PC-9 (cell line): ENCODE measurements at regions not wholly inside any gene's neighbourhood (a gene's known extent, or its start where the extent isn't known, plus 50 kb on each side); places are given as distances from the start of the nearest gene placed in this dataset.

ENCODE experiments used
- BruUV-seq: library from RNA; stranded (reverse); fragments of 400-500 nt; replicated peaks from 2 replicates; lab custom pipeline; 2021; lab: Mats Ljungman, UMichigan
- CTCF ChIA-PET: fragments of 300-600 bp; sonication (Branson Sonifier 250); formaldehyde crosslinking; loops from one replicate; lab custom pipeline; 2022; ENCODE audit warnings: antibody characterized with exemption; lab: Charles Lee
- POLR2A ChIA-PET: fragments of 300-600 bp; sonication (Branson Sonifier 250); formaldehyde crosslinking; loops from one replicate; lab custom pipeline; 2022; ENCODE audit warnings: antibody characterized with exemption; ENCODE audit not compliant: unreplicated experiment; lab: Charles Lee
- DNase-seq, 2 experiments: peaks; one replicate each; pipeline versions ENCODE4 v3.0.0 to v3.0.0-alpha.2; 2015 to 2022; ENCODE audit warnings: mixed read lengths in 1 of 2
- H2AFZ ChIP-seq: fragments of 200-600 bp; sonication (generic); 2 replicates; pipeline ENCODE4 v1.8.1; 2017; ENCODE audit warnings: antibody characterized with exemption
- H3F3A ChIP-seq: fragments of 200-600 bp; sonication (generic); 2 replicates; pipeline ENCODE4 v1.8.1; 2017; ENCODE audit warnings: antibody characterized with exemption, mild to moderate bottlenecking, low read depth; ENCODE audit not compliant: insufficient read depth
- H3K27ac ChIP-seq: fragments of 200-600 bp; sonication (generic); 2 replicates; pipeline ENCODE4 v1.6.1; 2016; ENCODE audit warnings: mixed run types
- H3K27me3 ChIP-seq: fragments of 200-600 bp; sonication (generic); 2 replicates; pipeline ENCODE4 v1.6.1; 2016; ENCODE audit warnings: low read depth, mixed run types; ENCODE audit not compliant: insufficient read depth
- H3K36me3 ChIP-seq: fragments of 200-600 bp; sonication (generic); 2 replicates; pipeline ENCODE4 v1.6.1; 2016; ENCODE audit warnings: low read depth, mixed run types
- H3K4me1 ChIP-seq: fragments of 200-600 bp; sonication (generic); replicated peaks from 2 replicates; pipeline ENCODE4 v1.6.1; 2016; ENCODE audit warnings: mixed run types; ENCODE audit not compliant: insufficient read depth
- H3K4me2 ChIP-seq: fragments of 200-600 bp; sonication (generic); 2 replicates; pipeline ENCODE4 v1.6.1; 2017; ENCODE audit warnings: mixed run types
- H3K4me3 ChIP-seq: fragments of 200-600 bp; sonication (generic); 2 replicates; pipeline ENCODE4 v1.6.1; 2016; ENCODE audit warnings: mixed run types
- H3K79me2 ChIP-seq: fragments of 200-600 bp; sonication (generic); 2 replicates; pipeline ENCODE4 v1.6.1; 2017; ENCODE audit warnings: low read depth, mixed run types
- H3K9me2 ChIP-seq: fragments of 200-600 bp; sonication (generic); 2 replicates; pipeline ENCODE4 v1.8.1; 2017; ENCODE audit warnings: mild to moderate bottlenecking; ENCODE audit not compliant: insufficient read depth
- H3K9me3 ChIP-seq: fragments of 200-600 bp; sonication (generic); 2 replicates; pipeline ENCODE4 v1.8.1; 2016; ENCODE audit warnings: low read depth; ENCODE audit not compliant: insufficient read depth
- H4K20me1 ChIP-seq: fragments of 200-600 bp; sonication (generic); 2 replicates; pipeline ENCODE4 v1.8.1; 2017; ENCODE audit not compliant: insufficient read depth
- EZH2 ChIP-seq: fragments of 200-600 bp; sonication (generic); IDR thresholded peaks from 2 replicates; pipeline ENCODE4 v1.8.0; 2017; ENCODE audit warnings: antibody characterized with exemption, low read depth
- intact Hi-C: fragments of 100-400 bp; cut with micrococcal nuclease; formaldehyde crosslinking; loops from one replicate; pipeline ENCODE4 v1.10.0; 2022; ENCODE audit not compliant: unreplicated experiment
- TF ChIP-seq, protein P1 (sequence below): fragments of 200-600 bp; sonication (generic); conservative IDR thresholded peaks from 2 replicates; pipeline ENCODE4 v1.6.1; 2017; ENCODE audit warnings: mixed run types, antibody characterized with exemption, mild to moderate bottlenecking, moderate library complexity

- Histone ChIP-seq H3K27me3 (no peaks in the 10 kb centered on the region), H3F3A (no peaks in the 10 kb centered on the region), H3K4me1 (peaks cover 12% of the 10 kb centered on the region), H3K79me2 (no peaks in the 10 kb centered on the region), H3K36me3 (no peaks in the 10 kb centered on the region), H3K9me3 (no peaks in the 10 kb centered on the region), H3K9me2 (no peaks in the 10 kb centered on the region), H4K20me1 (no peaks in the 10 kb centered on the region), H3K4me3 (no peak overlapping the region), H2AFZ (no peak overlapping the region), H3K4me2 (no peak overlapping the region), H3K27ac (no peak overlapping the region)
- POLR2A ChIA-PET: no interaction called here
- BruUV-seq: no TSS peak
- intact Hi-C loops: loop anchor here (10.0 kb wide), 1 partner anchor 285 kb away; no protein-coding TSS in a partner anchor
- no peak for TF ChIP-seq EZH2
- TF ChIP-seq, protein P1, sequence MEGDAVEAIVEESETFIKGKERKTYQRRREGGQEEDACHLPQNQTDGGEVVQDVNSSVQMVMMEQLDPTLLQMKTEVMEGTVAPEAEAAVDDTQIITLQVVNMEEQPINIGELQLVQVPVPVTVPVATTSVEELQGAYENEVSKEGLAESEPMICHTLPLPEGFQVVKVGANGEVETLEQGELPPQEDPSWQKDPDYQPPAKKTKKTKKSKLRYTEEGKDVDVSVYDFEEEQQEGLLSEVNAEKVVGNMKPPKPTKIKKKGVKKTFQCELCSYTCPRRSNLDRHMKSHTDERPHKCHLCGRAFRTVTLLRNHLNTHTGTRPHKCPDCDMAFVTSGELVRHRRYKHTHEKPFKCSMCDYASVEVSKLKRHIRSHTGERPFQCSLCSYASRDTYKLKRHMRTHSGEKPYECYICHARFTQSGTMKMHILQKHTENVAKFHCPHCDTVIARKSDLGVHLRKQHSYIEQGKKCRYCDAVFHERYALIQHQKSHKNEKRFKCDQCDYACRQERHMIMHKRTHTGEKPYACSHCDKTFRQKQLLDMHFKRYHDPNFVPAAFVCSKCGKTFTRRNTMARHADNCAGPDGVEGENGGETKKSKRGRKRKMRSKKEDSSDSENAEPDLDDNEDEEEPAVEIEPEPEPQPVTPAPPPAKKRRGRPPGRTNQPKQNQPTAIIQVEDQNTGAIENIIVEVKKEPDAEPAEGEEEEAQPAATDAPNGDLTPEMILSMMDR: no peak
- no peak for DNase-seq
- CTCF ChIA-PET: no interaction called here
Measured at GRCh38 chr4:15159477-15160019, 157.3 kb downstream of the CPEB2 start.

DNA sequence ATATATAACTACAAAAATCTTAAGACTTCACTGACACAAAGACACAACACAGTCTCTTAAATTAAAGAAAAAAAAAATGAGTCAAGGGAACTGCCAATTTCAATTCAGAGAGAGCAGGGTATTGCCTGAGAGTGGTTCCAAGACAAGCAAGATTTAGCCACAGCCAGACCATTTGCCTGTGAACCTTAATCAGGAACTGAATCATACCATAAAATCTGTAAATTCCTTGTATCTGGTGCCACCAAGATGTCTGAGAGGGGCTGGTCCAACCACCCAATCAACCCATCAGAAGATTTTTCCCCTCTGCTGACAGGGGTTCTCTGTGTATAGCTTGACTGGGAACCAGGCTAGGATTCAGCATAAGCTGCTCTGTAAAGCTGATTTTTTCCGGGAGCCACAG is 159.2 kb downstream of the CPEB2 start:
- Histone ChIP-seq H3K4me2 (no peak overlapping the region), H3K4me3 (no peak overlapping the region), H3K36me3 (no peaks in the 10 kb centered on the region), H3K27me3 (no peaks in the 10 kb centered on the region), H3K27ac (no peak overlapping the region), H3K79me2 (no peaks in the 10 kb centered on the region), H3K9me3 (no peaks in the 10 kb centered on the region), H3F3A (no peaks in the 10 kb centered on the region), H4K20me1 (no peaks in the 10 kb centered on the region), H3K4me1 (peaks cover 15% of the 10 kb centered on the region), H2AFZ (no peak overlapping the region), H3K9me2 (no peaks in the 10 kb centered on the region)
- intact Hi-C loops: loop anchor here (10.0 kb wide), 1 partner anchor 287 kb away; no protein-coding TSS in a partner anchor
- ChIA-PET POLR2A (interaction anchor here (0.7 kb wide), 1 partner anchor 301 kb away, joined by 9 read pairs; no protein-coding TSS in a partner anchor), CTCF (interaction anchor here (0.7 kb wide), 1 partner anchor 161 kb away, joined by 3 read pairs; no protein-coding TSS in a partner anchor)
- no peak for DNase-seq
- BruUV-seq: no TSS peak
- TF ChIP-seq, protein P1: no peak
- TF ChIP-seq EZH2: no peak

- Histone ChIP-seq H3K27me3 (no peaks in the 10 kb centered on the region), H2AFZ (no peak overlapping the region), H4K20me1 (no peaks in the 10 kb centered on the region), H3F3A (no peaks in the 10 kb centered on the region), H3K9me2 (no peaks in the 10 kb centered on the region), H3K9me3 (no peaks in the 10 kb centered on the region), H3K4me2 (no peak overlapping the region), H3K27ac (no peak overlapping the region), H3K4me1 (peaks cover 15% of the 10 kb centered on the region), H3K36me3 (no peaks in the 10 kb centered on the region), H3K4me3 (no peak overlapping the region), H3K79me2 (no peaks in the 10 kb centered on the region)
- CTCF ChIA-PET: no interaction called here
- POLR2A ChIA-PET: no interaction called here
- no peak for DNase-seq
- BruUV-seq: no TSS peak
- intact Hi-C loops: loop anchor here (1.0 to 10.0 kb wide), 3 partner anchors 156 to 1505 kb away; no protein-coding TSS in a partner anchor
- TF ChIP-seq, protein P1: no peak
- no peak for TF ChIP-seq EZH2
Measured at GRCh38 chr4:15162046-15162445, 159.8 kb downstream of the CPEB2 start.
